H1 (cell line): ENCODE measurements at regions not wholly inside any gene's neighbourhood (a gene's known extent, or its start where the extent isn't known, plus 50 kb on each side); places are given as distances from the start of the nearest gene placed in this dataset.

Experiments
- KDM1A ChIP-seq: fragments of 200-600, 300-600 bp; sonication (generic); IDR thresholded peaks from 2 replicates; pipeline ENCODE4 v1.7.1; 2016; ENCODE audit warnings: mild to moderate bottlenecking, low read length, borderline replicate concordance
- SIRT6 ChIP-seq: IDR thresholded peaks from one replicate; pipeline ENCODE4 v1.7.1; 2012; ENCODE audit warnings: low read length, inconsistent platforms
- SP1 ChIP-seq: IDR thresholded peaks from 2 replicates; pipeline ENCODE4 v1.6.1; 2011; ENCODE audit warnings: low read depth, low read length
- TCF12 ChIP-seq: IDR thresholded peaks from 2 replicates; pipeline ENCODE4 v1.6.1; 2011; ENCODE audit warnings: low read depth, mild to moderate bottlenecking, low read length
- TF ChIP-seq, protein P1 (sequence below): IDR thresholded peaks from 2 replicates; pipeline ENCODE4 v1.6.1; 2011; ENCODE audit warnings: low read length, improper control_type of control experiment

DNA sequence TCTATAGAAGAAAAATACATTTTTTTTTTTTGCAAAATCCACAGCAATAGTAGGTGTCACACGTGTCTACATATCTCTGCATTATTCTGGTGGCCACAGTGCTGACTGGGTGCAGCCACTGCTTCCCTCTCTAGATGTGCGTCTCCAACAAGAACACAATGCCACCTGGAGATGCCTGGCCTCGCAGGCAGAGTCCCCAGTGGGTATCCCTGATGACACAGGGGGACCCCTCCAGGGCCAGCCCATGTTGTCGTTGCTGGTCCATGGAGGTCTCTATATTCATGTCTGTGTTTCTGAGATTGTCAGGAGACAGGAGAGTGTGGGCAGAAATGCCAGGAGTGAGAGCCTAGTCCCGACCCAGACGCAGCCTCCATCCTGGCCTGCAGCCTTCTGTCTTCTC is 345.9 kb upstream of the SHH start (continued):
- TF ChIP-seq SP1 (no peak), KDM1A (no peak), SIRT6 (no peak), TCF12 (no peak)
- TF ChIP-seq, protein P1, sequence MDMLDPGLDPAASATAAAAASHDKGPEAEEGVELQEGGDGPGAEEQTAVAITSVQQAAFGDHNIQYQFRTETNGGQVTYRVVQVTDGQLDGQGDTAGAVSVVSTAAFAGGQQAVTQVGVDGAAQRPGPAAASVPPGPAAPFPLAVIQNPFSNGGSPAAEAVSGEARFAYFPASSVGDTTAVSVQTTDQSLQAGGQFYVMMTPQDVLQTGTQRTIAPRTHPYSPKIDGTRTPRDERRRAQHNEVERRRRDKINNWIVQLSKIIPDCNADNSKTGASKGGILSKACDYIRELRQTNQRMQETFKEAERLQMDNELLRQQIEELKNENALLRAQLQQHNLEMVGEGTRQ = no peak
